ENCODE measurements at regions not wholly inside any gene's neighbourhood (a gene's known extent, or its start where the extent isn't known, plus 50 kb on each side); places are given as distances from the start of the nearest gene placed in this dataset.

DNA sequence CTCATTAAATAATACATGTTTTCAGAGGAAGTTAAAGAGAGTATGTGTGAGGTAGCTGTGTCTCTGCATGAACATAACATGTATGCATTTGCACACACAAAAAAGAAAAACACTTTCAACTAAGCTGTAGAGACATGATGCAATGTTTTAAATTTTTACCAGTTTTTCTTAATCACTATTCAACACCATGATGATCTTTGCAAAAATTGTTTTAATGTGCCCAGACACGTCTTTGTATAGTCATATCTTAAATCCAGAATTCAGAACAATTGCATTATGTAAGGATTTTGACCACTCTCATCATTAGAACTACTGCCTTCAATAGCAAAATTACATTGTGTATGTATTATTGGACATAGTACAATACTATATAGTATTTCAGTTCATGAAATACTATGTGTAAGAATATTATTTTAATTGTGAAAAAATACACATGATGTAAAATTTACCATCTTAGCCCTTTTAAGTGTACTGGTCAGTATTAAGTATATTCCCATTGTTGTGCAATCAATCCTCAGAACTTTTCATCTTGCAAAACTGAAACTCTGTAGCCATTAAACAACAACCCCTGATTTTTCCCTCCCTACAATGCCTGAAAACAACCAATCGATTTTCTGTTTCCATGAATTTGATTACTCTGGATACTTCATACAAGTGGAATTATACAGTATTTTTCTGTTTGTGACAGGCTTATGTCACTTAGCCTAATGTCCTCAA is 104.5 kb upstream of the ACVR2A start:
- TF ChIP-seq, protein P1, sequence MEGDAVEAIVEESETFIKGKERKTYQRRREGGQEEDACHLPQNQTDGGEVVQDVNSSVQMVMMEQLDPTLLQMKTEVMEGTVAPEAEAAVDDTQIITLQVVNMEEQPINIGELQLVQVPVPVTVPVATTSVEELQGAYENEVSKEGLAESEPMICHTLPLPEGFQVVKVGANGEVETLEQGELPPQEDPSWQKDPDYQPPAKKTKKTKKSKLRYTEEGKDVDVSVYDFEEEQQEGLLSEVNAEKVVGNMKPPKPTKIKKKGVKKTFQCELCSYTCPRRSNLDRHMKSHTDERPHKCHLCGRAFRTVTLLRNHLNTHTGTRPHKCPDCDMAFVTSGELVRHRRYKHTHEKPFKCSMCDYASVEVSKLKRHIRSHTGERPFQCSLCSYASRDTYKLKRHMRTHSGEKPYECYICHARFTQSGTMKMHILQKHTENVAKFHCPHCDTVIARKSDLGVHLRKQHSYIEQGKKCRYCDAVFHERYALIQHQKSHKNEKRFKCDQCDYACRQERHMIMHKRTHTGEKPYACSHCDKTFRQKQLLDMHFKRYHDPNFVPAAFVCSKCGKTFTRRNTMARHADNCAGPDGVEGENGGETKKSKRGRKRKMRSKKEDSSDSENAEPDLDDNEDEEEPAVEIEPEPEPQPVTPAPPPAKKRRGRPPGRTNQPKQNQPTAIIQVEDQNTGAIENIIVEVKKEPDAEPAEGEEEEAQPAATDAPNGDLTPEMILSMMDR (IDR thresholded peaks at IDR 0.05): no peak
- TF ChIP-seq POLR2A (IDR thresholded peaks at IDR 0.05) (no peak), EP300 (IDR thresholded peaks at IDR 0.05) (no peak)
